Stimulated activated CD4-positive, alpha-beta T cell treated with anti-CD3 and anti-CD28 coated beads, Interleukin-15, amount 100 ng/mL, for 1 hour (primary cell): ENCODE measurements at regions not wholly inside any gene's neighbourhood (a gene's known extent, or its start where the extent isn't known, plus 50 kb on each side); places are given as distances from the start of the nearest gene placed in this dataset.
"Not testable (repeated sequence)": the region's sequence is repeated elsewhere in the genome, so short reads cannot be mapped to it uniquely, and the experiment has no call there.

Source experiments
- DNase-seq, 2 donors: peaks; one replicate each; pipeline ENCODE4 v3.0.0-alpha.2; 2020; ENCODE audit warnings: low read depth in 1 of 2, low spot score in 1 of 2

- DNase-seq: no peak
Measured at GRCh38 chr12:131620946-131621681, 89.8 kb upstream of the SFSWAP start.

GRCh38 chr12:131621701-131622421, 89.0 kb upstream of the SFSWAP start:
- DNase-seq: no peak

GRCh38 chr12:131622422-131622955, 88.4 kb upstream of the SFSWAP start:
- no peak for DNase-seq

GRCh38 chr12:131623404-131624368, 87.2 kb upstream of the SFSWAP start:
- not testable (repeated sequence) for DNase-seq

GRCh38 chr12:131624369-131624739, 86.5 kb upstream of the SFSWAP start:
- not testable (repeated sequence) for DNase-seq

GRCh38 chr12:131624756-131625501, 86.0 kb upstream of the SFSWAP start:
- not testable (repeated sequence) for DNase-seq

GRCh38 chr12:131625966-131626722, 84.7 kb upstream of the SFSWAP start:
- DNase-seq: not testable (repeated sequence)

- not testable (repeated sequence) for DNase-seq
Measured at GRCh38 chr12:131627151-131628022, 83.5 kb upstream of the SFSWAP start.

DNA sequence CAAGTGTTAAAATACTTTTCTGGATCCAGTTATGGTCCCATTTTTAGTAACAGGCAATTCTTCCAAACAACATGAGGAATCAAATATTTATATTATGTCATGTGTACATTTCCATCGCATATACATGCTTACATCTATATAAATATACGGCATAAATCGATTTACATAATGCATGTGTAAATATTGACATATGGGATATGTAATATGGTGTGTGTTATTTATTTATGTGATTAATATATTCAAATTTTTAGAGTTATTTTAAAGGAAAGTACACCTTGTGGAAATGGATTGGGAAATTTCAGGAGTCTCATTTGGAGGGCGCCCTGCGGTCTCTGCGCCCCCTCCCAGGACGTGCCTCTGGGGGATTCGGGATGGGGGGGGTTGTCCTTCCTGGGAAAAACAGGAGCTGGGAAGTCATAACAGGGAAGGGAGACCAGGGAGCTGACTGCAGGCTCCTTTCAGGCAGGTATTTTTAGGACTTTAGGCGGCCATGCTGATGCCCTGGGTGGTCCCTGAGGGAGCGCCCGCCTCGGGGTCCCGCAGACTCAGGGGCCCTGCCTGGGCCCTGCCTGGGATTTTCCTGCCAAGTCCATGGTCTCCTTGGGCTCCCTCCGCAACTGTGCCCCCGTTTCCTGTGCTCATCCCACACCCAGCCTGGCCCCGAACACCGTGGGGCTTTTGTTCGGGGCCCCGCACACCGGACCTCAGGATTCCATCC, 82.7 kb upstream of the SFSWAP start:
- no peak for DNase-seq

DNA sequence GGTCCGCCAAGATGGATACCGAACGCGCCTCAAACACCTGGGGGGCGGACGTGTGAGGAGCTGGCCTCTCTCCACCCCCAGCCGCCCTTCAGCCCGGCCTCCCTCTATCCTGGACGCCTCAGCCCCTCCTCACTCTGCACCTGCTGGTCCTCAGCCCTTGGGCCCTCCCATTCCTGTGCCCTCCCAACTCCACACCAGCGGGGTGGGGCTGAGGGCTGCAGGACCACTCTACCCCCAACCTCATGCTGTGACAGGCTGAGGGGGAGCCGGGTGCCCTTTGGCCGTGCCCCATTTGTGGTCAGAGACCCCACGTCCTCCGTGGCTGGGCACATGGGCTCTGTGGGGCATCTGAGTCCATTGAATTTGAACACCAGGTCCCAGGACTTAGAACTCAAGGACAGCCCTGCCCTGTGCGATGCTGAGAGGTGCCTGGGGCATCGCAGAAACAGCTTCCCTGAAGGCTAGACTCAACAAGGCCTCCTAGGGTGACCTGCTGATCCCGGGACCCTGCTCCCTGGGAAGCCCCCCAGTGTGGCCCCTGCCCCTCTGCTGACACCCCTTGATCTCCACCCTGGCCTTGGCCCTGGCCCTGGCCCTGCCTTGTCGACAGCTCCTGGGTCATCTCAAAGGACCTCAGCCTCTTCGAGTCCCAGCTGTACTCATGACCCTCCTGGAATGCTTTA, 82.0 kb upstream of the SFSWAP start:
- no peak for DNase-seq

- DNase-seq: no peak
Measured at GRCh38 chr12:131631230-131631629, 79.7 kb upstream of the SFSWAP start.

DNA sequence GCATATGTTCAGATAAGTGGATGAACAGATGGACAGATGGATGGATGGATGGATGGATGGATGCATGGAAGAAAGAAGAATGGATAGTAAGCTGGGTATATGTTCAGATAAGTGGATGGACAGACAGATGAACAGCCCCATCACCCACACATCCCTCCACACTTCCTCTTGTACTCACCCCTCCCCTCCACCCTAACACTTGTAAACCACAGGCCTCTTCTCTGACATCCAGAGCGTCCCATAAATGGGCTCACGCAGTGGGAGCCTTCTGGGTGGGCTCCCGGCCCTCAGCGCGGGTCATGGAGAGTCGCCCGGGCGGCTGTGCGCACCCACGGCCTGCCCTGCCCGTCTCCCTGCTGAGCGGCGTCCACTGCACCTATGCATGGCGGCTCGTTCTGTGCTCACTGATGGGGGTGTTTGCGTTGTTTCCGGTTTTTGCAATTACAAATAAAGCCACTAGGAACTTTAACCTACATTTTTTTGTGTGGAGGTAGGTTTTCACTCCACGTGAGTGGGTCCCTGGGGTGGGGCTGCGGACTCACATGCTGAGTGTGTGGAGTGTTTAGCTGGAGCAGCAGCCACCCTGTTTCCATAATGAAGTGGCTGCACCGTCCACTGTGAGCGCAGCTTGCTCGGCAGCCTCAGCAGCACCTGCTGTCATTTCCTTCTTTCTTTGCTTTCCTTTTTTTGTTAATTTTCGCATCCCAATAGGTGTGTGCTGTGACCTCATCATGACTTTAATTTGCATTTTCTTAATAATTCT, 78.8 kb upstream of the SFSWAP start:
- DNase-seq: not testable (repeated sequence)

DNA sequence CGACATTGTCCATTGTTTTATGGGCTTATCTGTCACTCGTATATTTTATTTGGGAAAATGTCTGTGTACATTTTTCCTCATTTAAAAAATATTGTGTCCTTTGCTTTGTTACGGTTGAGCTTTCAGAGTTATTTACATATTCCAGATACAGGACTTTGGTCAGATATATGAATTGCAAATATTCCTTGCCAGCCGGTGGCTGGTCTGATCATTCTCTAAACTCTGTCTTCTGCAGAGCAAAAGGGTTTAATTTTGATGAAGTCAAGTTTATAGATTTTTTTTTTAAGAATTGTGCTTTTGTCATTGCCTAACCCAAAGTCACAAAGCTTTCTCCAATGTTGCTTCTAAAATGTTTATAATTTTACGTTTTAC, 78.3 kb upstream of the SFSWAP start:
- DNase-seq: not testable (repeated sequence)

- not testable (repeated sequence) for DNase-seq
Measured at GRCh38 chr12:131633610-131634009, 77.3 kb upstream of the SFSWAP start.

GRCh38 chr12:131634037-131634436, 76.9 kb upstream of the SFSWAP start:
- DNase-seq: no peak

DNA sequence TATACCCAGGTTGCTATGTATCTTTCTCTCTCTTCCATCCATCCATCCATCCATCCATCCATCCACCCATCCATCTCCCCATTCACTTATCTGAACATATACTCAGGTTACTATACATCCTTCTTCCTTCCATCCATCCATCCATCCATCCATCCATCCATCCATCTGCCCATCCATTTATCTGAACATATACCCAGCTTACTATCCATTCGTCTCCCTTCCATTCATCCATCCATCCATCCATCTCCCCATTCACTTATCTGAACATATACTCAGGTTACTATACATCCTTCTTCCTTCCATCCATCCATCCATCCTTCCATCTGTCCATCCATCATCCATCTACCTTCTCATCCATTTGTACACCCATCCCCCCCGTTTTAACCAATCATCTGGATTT, 75.9 kb upstream of the SFSWAP start:
- DNase-seq: not testable (repeated sequence)
